ENCODE measurements at regions not wholly inside any gene's neighbourhood (a gene's known extent, or its start where the extent isn't known, plus 50 kb on each side); places are given as distances from the start of the nearest gene placed in this dataset.
A peak's percentile ranks its signal among the peaks of the same experiment; 100 is the strongest.

GRCh38 chr17:69851736-69852135 is 223.3 kb upstream of the KCNJ16 start:
- DNase-seq (ENCODE audit: low spot score), result no peak

GRCh38 chr17:69853541-69854224 is 221.3 kb upstream of the KCNJ16 start:
- DNase-seq (ENCODE audit: low spot score), result no peak

- DNase-seq (ENCODE audit: low spot score), result no peak
Measured at GRCh38 chr17:69854225-69854780, 220.7 kb upstream of the KCNJ16 start.

- DNase-seq (ENCODE audit: low spot score), result no peak
Measured at GRCh38 chr17:69856946-69857345, 218.1 kb upstream of the KCNJ16 start.

GRCh38 chr17:69857412-69857835 is 217.6 kb upstream of the KCNJ16 start:
- peak; percentile 95 for DNase-seq (ENCODE audit: low spot score)

GRCh38 chr17:69858460-69858859 is 216.6 kb upstream of the KCNJ16 start:
- DNase-seq (ENCODE audit: low spot score), result no peak

GRCh38 chr17:69860142-69860680 is 214.8 kb upstream of the KCNJ16 start:
- DNase-seq (ENCODE audit: low spot score), result no peak

GRCh38 chr17:69864462-69864861 is 210.6 kb upstream of the KCNJ16 start:
- DNase-seq (ENCODE audit: low spot score), result no peak

- no peak for DNase-seq (ENCODE audit: low spot score)
Measured at GRCh38 chr17:69869667-69870066, 205.4 kb upstream of the KCNJ16 start.

- no peak for DNase-seq (ENCODE audit: low spot score)
Measured at GRCh38 chr17:69870091-69870530, 204.9 kb upstream of the KCNJ16 start.

- no peak for DNase-seq (ENCODE audit: low spot score)
Measured at GRCh38 chr17:69870751-69871199, 204.2 kb upstream of the KCNJ16 start.

GRCh38 chr17:69871318-69871717 is 203.7 kb upstream of the KCNJ16 start:
- no peak for DNase-seq (ENCODE audit: low spot score)

- no peak for DNase-seq (ENCODE audit: low spot score)
Measured at GRCh38 chr17:69872675-69873262, 202.3 kb upstream of the KCNJ16 start.

GRCh38 chr17:69874175-69874670 is 200.8 kb upstream of the KCNJ16 start:
- no peak for DNase-seq (ENCODE audit: low spot score)

- DNase-seq (ENCODE audit: low spot score), result no peak
Measured at GRCh38 chr17:69876757-69877156, 198.3 kb upstream of the KCNJ16 start.

- no peak for DNase-seq (ENCODE audit: low spot score)
Measured at GRCh38 chr17:69878661-69879060, 196.4 kb upstream of the KCNJ16 start.

- DNase-seq (ENCODE audit: low spot score), result no peak
Measured at GRCh38 chr17:69879576-69879975, 195.4 kb upstream of the KCNJ16 start.

GRCh38 chr17:69880591-69881112 is 194.4 kb upstream of the KCNJ16 start:
- DNase-seq (ENCODE audit: low spot score), result no peak

- no peak for DNase-seq (ENCODE audit: low spot score)
Measured at GRCh38 chr17:69882281-69882680, 192.7 kb upstream of the KCNJ16 start.

- no peak for DNase-seq (ENCODE audit: low spot score)
Measured at GRCh38 chr17:69883120-69883519, 191.9 kb upstream of the KCNJ16 start.

GRCh38 chr17:69884356-69884755 is 190.7 kb upstream of the KCNJ16 start:
- no peak for DNase-seq (ENCODE audit: low spot score)

GRCh38 chr17:69884846-69885245 is 190.2 kb upstream of the KCNJ16 start:
- no peak for DNase-seq (ENCODE audit: low spot score)

GRCh38 chr17:69898601-69899000 is 176.4 kb upstream of the KCNJ16 start:
- no peak for DNase-seq (ENCODE audit: low spot score)

Measured in H4 (cell line).